Peyer's patch (tissue), 4 donors: ENCODE measurements at regions not wholly inside any gene's neighbourhood (a gene's known extent, or its start where the extent isn't known, plus 50 kb on each side); places are given as distances from the start of the nearest gene placed in this dataset.
"Not testable (repeated sequence)": the region's sequence is repeated elsewhere in the genome, so short reads cannot be mapped to it uniquely, and the experiment has no call there.

Experiments used
- DNase-seq, 3 donors: peaks; one replicate each; pipeline ENCODE4 v3.0.0-alpha.2; 2017 to 2019
- H3K27ac ChIP-seq, 4 donors: fragments of 200-600 bp; sonication (generic); one replicate each; pipeline ENCODE4 v1.5.1; 2016 to 2019
- H3K27me3 ChIP-seq, 2 donors: fragments of 200-600 bp; sonication (generic); one replicate each; pipeline ENCODE4 v1.5.1; 2019
- H3K36me3 ChIP-seq, 3 donors: fragments of 200-600 bp; sonication (generic); one replicate each; pipeline ENCODE4 v1.5.1; 2016 to 2019
- H3K4me1 ChIP-seq, 4 donors: fragments of 200-600 bp; sonication (generic); one replicate each; pipeline ENCODE4 v1.5.1; 2016 to 2019
- H3K4me3 ChIP-seq, 4 donors: fragments of 200-600 bp; sonication (generic); 1 replicate in 3 of 4; 2 replicates in 1 of 4; pipeline ENCODE4 v1.5.1; 2016 to 2019; ENCODE audit warnings: mild to moderate bottlenecking in 1 of 4
- H3K9me3 ChIP-seq, 4 donors: fragments of 200-600 bp; sonication (generic); one replicate each; pipeline ENCODE4 v1.5.1; 2016 to 2019; ENCODE audit warnings: mild to moderate bottlenecking in 1 of 4
- POLR2A ChIP-seq, 2 donors: fragments of 450-650 bp; IDR thresholded peaks; one replicate each; pipeline ENCODE4 v1.5.1; 2017; ENCODE audit warnings: antibody characterized with exemption in 2 of 2, mild to moderate bottlenecking in 2 of 2, moderate library complexity in 2 of 2
- TF ChIP-seq, protein P1 (sequence below), 6 experiments: fragments of 450-650 bp in 4 of 6; fragments of 200-600 bp in 2 of 6; sonication (generic) in 1 of 6; IDR thresholded peaks; one replicate each; pipeline ENCODE4 v1.5.1; 2017 to 2019; ENCODE audit warnings: antibody characterized with exemption in 6 of 6, mild to moderate bottlenecking in 3 of 6, moderate library complexity in 1 of 6

DNA sequence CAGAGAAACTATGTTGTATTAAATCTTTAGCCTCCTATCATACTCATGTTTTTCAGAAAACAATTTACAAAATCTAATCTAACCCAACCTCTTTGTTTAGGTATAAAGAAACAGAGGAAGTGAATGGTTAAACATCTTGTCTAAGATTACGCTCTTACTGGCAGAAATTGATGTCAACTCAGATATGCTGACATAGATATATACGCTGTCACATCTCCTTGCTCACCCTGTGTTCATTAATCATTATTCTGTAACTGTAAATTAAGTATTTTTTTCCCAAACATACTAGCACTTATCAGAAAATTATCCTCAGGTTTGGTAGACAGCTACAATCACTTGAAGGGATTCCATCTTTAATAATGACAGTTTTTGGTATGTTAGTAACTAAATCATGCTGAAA lies 1127.6 kb upstream of the SEL1L start:
- no peaks in the 10 kb centered on the region for H3K4me1 ChIP-seq
- H3K9me3 ChIP-seq = no peaks in the 10 kb centered on the region
- H3K27me3 ChIP-seq = no peaks in the 10 kb centered on the region
- H3K27ac ChIP-seq = no peak overlapping the region
- H3K36me3 ChIP-seq = no peaks in the 10 kb centered on the region
- TF ChIP-seq, protein P1, sequence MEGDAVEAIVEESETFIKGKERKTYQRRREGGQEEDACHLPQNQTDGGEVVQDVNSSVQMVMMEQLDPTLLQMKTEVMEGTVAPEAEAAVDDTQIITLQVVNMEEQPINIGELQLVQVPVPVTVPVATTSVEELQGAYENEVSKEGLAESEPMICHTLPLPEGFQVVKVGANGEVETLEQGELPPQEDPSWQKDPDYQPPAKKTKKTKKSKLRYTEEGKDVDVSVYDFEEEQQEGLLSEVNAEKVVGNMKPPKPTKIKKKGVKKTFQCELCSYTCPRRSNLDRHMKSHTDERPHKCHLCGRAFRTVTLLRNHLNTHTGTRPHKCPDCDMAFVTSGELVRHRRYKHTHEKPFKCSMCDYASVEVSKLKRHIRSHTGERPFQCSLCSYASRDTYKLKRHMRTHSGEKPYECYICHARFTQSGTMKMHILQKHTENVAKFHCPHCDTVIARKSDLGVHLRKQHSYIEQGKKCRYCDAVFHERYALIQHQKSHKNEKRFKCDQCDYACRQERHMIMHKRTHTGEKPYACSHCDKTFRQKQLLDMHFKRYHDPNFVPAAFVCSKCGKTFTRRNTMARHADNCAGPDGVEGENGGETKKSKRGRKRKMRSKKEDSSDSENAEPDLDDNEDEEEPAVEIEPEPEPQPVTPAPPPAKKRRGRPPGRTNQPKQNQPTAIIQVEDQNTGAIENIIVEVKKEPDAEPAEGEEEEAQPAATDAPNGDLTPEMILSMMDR (IDR thresholded peaks at IDR 0.05) = no peak
- no peak for TF ChIP-seq POLR2A (IDR thresholded peaks at IDR 0.05)
- H3K4me3 ChIP-seq = no peak overlapping the region
- DNase-seq = no peak

DNA sequence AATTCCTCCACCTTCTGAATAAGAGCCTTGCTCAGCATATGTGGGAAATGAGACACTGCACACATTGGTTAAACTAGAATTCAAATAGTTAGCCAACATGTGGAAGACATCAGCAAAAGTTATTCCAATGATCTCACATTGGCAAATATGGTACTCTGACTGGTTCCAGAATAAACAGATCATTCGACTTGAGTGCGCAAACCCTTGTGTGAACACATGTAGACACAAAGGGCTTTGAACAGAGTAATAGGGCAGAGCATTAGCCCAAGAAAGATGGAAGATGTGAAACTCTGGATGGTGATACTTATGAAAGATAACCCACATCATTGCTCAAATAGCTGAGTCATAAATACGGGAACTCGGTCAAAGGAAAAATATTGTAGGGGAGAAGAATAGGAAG lies 1133.4 kb upstream of the SEL1L start:
- no peak for TF ChIP-seq POLR2A (IDR thresholded peaks at IDR 0.05)
- TF ChIP-seq, protein P1 (IDR thresholded peaks at IDR 0.05) = no peak
- no peaks in the 10 kb centered on the region for H3K36me3 ChIP-seq
- DNase-seq = no peak

DNA sequence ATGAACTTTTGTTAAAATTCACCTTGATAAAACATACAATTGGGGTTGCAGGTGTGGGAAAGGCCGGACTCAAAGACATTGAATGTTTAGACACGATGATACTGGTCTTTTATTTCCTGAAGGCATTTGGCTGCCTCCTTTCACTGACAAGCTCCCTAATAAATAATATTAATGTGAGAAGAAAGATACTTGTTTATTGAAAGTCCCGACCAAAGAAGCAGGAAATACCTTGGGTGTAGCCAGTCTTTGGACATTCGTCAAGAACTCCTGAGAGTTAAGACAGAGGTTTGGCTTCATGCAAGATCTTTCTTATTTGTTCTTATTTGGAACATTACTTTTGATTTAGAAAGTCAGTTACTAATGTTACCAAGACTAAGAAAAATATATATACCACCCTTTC lies 1133.8 kb upstream of the SEL1L start:
- no peak for DNase-seq
- Histone ChIP-seq H3K4me3 (no peak overlapping the region), H3K4me1 (no peaks in the 10 kb centered on the region), H3K27me3 (no peaks in the 10 kb centered on the region), H3K9me3 (no peaks in the 10 kb centered on the region), H3K27ac (no peak overlapping the region), H3K36me3 (no peaks in the 10 kb centered on the region)
- TF ChIP-seq POLR2A (IDR thresholded peaks at IDR 0.05) = no peak
- TF ChIP-seq, protein P1 (IDR thresholded peaks at IDR 0.05) = no peak

More for the DNA sequence above, 1133.4 kb upstream of the SEL1L start:
- Histone ChIP-seq H3K27ac (no peak overlapping the region), H3K4me3 (no peak overlapping the region), H3K27me3 (no peaks in the 10 kb centered on the region), H3K4me1 (no peaks in the 10 kb centered on the region), H3K9me3 (no peaks in the 10 kb centered on the region)

DNA sequence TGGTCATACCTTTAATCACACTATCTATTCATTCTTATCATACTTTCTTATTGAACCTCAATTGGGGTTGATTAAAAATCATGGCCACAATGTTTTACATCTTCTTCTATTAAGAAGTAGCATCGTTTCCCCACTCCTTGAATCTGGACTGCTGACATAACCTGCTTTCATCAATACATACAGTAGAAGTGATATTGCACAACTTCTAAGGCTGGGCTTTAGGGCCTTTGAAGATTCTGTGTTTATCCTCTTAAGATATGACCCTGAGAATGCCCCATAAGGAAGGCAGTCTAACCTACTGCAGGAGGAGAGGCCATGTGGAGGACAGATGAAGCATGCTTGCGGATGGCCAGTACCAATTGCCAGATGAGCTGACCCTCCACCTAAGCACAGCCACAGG lies 1142.8 kb upstream of the SEL1L start:
- Histone ChIP-seq H3K27me3 (no peaks in the 10 kb centered on the region), H3K27ac (no peak overlapping the region), H3K4me3 (no peak overlapping the region), H3K36me3 (no peaks in the 10 kb centered on the region), H3K4me1 (no peaks in the 10 kb centered on the region), H3K9me3 (no peaks in the 10 kb centered on the region)
- DNase-seq = no peak
- TF ChIP-seq, protein P1 (IDR thresholded peaks at IDR 0.05) = no peak
- TF ChIP-seq POLR2A (IDR thresholded peaks at IDR 0.05) = no peak

DNA sequence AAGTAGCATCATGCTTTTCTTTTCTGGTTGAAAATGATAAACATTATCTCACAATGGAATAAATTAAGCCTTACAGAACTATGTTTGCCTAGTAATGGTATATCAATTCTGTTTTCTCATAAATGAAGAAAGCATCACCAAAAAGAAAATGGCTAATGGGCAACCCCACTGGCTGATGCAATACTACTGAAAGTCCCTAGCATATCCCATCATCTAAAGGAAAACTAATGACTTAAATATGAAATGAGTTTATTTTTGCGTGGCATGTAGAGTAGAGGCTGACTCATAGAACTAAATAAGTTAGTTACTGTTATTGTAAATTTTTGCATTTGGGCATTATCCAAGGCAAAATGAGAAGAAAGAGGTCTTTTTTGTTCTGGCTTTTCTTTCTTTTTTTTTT lies 1156.3 kb upstream of the SEL1L start:
- no peak for DNase-seq
- Histone ChIP-seq H3K27me3 (no peaks in the 10 kb centered on the region), H3K36me3 (no peaks in the 10 kb centered on the region), H3K9me3 (no peaks in the 10 kb centered on the region), H3K4me1 (no peaks in the 10 kb centered on the region), H3K27ac (no peak overlapping the region), H3K4me3 (no peak overlapping the region)
- TF ChIP-seq POLR2A (IDR thresholded peaks at IDR 0.05) = no peak
- TF ChIP-seq, protein P1 (IDR thresholded peaks at IDR 0.05) = no peak

DNA sequence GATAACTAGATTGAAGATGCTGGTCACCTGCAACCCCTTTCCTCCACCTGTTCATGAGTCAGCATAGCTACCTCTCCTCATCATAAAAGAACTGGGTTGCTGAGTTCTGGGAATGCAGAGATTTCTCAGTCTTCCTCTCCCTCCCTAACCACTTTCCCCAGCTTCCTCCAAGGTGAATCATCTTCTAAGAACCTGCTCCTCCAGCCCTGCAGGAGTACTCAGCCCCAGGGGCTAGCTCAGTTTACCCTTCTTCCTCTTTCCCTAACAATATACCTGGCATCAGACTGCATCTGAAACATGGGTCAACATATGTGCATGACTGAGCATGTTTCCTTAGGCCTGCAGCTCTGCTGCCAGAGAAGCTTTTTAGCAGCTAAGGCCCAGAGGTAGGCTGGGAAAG lies 1157.5 kb upstream of the SEL1L start:
- H3K4me1 ChIP-seq, H3K9me3 ChIP-seq, H3K36me3 ChIP-seq, H3K27ac ChIP-seq, H3K27me3 ChIP-seq, DNase-seq, H3K4me3 ChIP-seq: not testable (repeated sequence)
